GM12878 (cell line): ENCODE measurements at regions not wholly inside any gene's neighbourhood (a gene's known extent, or its start where the extent isn't known, plus 50 kb on each side); places are given as distances from the start of the nearest gene placed in this dataset.

Experiments used
- BCL3 ChIP-seq: IDR thresholded peaks from 2 replicates; pipeline ENCODE4 v1.6.1; 2011; ENCODE audit warnings: borderline replicate concordance, low read depth, mild to moderate bottlenecking, moderate library complexity, low read length; ENCODE audit not compliant: insufficient read depth, poor library complexity, severe bottlenecking
- BHLHE40 ChIP-seq, 2 experiments: fragments of 450-650 bp in 1 of 2; IDR thresholded peaks; 2 replicates each; pipeline ENCODE4 v1.6.1; 2011 to 2017; ENCODE audit warnings: low read depth in 2 of 2, borderline replicate concordance in 1 of 2, improper control_type of control experiment in 1 of 2, low read length in 1 of 2, mild to moderate bottlenecking in 1 of 2
- CHD4 ChIP-seq: fragments of 200-600 bp; sonication (generic); IDR thresholded peaks from 2 replicates; pipeline ENCODE4 v1.6.1; 2016; ENCODE audit warnings: mild to moderate bottlenecking
- EGR1 ChIP-seq, 2 experiments: IDR thresholded peaks; 1 replicate in 1 of 2; 2 replicates in 1 of 2; pipeline ENCODE4 v1.6.1; 2011 to 2012; ENCODE audit warnings: low read depth in 2 of 2, low read length in 2 of 2, borderline replicate concordance in 1 of 2, mild to moderate bottlenecking in 1 of 2, moderate library complexity in 1 of 2
- MLLT1 ChIP-seq: fragments of 450-650 bp; IDR thresholded peaks from 2 replicates; pipeline ENCODE4 v1.6.1; 2016; ENCODE audit warnings: mild to moderate bottlenecking
- RAD21 ChIP-seq: IDR thresholded peaks from 2 replicates; pipeline ENCODE4 v1.6.1; 2011; ENCODE audit warnings: mild to moderate bottlenecking, low read depth, low read length, moderate library complexity; ENCODE audit not compliant: insufficient read depth
- RAD51 ChIP-seq: fragments of 450-650 bp; IDR thresholded peaks from 2 replicates; pipeline ENCODE4 v1.6.1; 2016; ENCODE audit warnings: moderate library complexity, mild to moderate bottlenecking, inconsistent platforms
- SMC3 ChIP-seq: IDR thresholded peaks from 2 replicates; pipeline ENCODE4 v1.6.1; 2011; ENCODE audit warnings: low read length, improper control_type of control experiment, borderline replicate concordance
- SUPT20H ChIP-seq: IDR thresholded peaks from 2 replicates; pipeline ENCODE4 v1.6.1; 2011; ENCODE audit warnings: low read depth, mild to moderate bottlenecking, low read length, moderate library complexity, borderline replicate concordance; ENCODE audit not compliant: control insufficient read depth
- USF1 ChIP-seq: IDR thresholded peaks from 2 replicates; pipeline ENCODE4 v1.6.1; 2011; ENCODE audit warnings: borderline replicate concordance, low read depth, mild to moderate bottlenecking, moderate library complexity, mixed read lengths, low read length; ENCODE audit not compliant: insufficient read depth; ENCODE audit errors: extremely low read length
- YY1 ChIP-seq: IDR thresholded peaks from 2 replicates; pipeline ENCODE4 v1.6.1; 2011; ENCODE audit warnings: low read depth, mild to moderate bottlenecking, low read length
- ZNF384 ChIP-seq: IDR thresholded peaks from 2 replicates; pipeline ENCODE4 v1.6.1; 2012; ENCODE audit warnings: low read depth, mild to moderate bottlenecking, low read length, improper control_type of control experiment, borderline replicate concordance
- TF ChIP-seq, protein P1 (sequence below): IDR thresholded peaks from 2 replicates; pipeline ENCODE4 v1.6.1; 2012; ENCODE audit warnings: low read depth, low read length, improper control_type of control experiment
- TF ChIP-seq, protein P2 (sequence below): IDR thresholded peaks from 2 replicates; pipeline ENCODE4 v1.6.1; 2012; ENCODE audit warnings: improper control_type of control experiment, low read depth, low read length; ENCODE audit not compliant: insufficient replicate concordance

DNA sequence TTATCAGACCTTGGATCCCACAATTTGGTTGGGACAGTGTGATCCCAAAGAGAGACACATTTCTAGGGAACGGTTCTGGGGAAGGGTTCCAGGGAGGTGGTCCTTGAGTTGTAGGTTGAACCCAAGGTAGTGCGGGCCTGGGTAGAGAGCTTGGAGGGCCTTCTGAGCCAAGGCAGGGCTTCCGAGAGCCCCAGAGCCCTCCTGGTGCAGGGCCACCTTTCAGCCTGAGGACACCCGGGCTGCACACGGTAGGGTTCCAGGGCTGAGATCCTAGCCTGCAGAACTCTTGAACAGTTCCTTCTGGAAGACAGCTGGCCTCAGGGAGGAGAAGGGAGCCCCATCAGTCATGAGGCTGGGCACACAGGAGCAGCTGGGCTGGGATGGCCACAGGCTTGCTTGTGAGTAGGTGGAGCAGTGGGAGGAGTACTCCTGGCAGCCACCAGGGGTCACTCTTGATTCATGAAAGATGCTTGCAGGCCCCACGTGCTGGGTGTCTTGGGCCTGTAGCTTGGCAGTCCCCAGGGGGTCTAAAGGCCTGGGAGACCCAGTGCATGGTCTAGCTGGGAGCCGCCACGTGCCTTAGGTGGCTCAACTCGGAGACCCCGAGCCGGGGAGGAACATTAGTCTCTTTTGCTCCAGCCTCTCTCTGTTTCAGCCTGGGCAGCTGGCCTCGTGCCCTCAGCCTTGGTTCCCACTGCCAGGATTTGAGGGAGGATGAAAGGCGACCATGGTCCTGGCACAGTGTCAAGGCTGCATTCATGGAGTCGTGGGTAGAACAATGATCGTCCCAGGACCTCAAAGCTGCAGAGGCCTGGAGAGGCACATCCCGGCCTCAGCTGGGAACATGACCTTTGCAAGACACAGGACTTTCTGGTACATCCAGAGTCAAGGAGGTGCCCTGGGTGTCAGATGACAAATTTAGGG, 381.6 kb downstream of the TYW1 start (continued):
- TF ChIP-seq MLLT1 (no peak), SMC3 (peak; percentile 63; the same call in 1 of the 2 replicates), SUPT20H (no peak), RAD21 (peak; percentile 69), USF1 (peak; percentile 62), RAD51 (no peak), ZNF384 (no peak), CHD4 (no peak), EGR1 (IDR thresholded peaks at IDR 0.05; ENCODE audit: borderline replicate concordance in 1 of 2, low read depth in 2 of 2, low read length in 2 of 2) (0 out of 3 replicates have a peak, but pooled peaks of 1 of the 2 experiments have one; percentile 29), BCL3 (no peak), BHLHE40 (IDR thresholded peaks at IDR 0.05; ENCODE audit: borderline replicate concordance in 1 of 2, low read depth in 2 of 2, low read length in 1 of 2) (peak; percentile 74; a peak in 3 of 4 replicates), YY1 (0 out of 2 replicates have a peak, but pooled peaks have one; percentile 41)
- TF ChIP-seq, protein P1, sequence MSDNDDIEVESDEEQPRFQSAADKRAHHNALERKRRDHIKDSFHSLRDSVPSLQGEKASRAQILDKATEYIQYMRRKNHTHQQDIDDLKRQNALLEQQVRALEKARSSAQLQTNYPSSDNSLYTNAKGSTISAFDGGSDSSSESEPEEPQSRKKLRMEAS, result peak; percentile 45; the same call in 1 of the 2 replicates
- TF ChIP-seq, protein P2, sequence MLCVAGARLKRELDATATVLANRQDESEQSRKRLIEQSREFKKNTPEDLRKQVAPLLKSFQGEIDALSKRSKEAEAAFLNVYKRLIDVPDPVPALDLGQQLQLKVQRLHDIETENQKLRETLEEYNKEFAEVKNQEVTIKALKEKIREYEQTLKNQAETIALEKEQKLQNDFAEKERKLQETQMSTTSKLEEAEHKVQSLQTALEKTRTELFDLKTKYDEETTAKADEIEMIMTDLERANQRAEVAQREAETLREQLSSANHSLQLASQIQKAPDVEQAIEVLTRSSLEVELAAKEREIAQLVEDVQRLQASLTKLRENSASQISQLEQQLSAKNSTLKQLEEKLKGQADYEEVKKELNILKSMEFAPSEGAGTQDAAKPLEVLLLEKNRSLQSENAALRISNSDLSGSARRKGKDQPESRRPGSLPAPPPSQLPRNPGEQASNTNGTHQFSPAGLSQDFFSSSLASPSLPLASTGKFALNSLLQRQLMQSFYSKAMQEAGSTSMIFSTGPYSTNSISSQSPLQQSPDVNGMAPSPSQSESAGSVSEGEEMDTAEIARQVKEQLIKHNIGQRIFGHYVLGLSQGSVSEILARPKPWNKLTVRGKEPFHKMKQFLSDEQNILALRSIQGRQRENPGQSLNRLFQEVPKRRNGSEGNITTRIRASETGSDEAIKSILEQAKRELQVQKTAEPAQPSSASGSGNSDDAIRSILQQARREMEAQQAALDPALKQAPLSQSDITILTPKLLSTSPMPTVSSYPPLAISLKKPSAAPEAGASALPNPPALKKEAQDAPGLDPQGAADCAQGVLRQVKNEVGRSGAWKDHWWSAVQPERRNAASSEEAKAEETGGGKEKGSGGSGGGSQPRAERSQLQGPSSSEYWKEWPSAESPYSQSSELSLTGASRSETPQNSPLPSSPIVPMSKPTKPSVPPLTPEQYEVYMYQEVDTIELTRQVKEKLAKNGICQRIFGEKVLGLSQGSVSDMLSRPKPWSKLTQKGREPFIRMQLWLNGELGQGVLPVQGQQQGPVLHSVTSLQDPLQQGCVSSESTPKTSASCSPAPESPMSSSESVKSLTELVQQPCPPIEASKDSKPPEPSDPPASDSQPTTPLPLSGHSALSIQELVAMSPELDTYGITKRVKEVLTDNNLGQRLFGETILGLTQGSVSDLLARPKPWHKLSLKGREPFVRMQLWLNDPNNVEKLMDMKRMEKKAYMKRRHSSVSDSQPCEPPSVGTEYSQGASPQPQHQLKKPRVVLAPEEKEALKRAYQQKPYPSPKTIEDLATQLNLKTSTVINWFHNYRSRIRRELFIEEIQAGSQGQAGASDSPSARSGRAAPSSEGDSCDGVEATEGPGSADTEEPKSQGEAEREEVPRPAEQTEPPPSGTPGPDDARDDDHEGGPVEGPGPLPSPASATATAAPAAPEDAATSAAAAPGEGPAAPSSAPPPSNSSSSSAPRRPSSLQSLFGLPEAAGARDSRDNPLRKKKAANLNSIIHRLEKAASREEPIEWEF, result no peak
